HepG2 (cell line): ENCODE measurements at regions not wholly inside any gene's neighbourhood (a gene's known extent, or its start where the extent isn't known, plus 50 kb on each side); places are given as distances from the start of the nearest gene placed in this dataset.

Experiments
- POLR2A ChIP-seq, 2 experiments: IDR thresholded peaks; 2 replicates each; pipeline ENCODE4 v1.6.1; 2011; ENCODE audit warnings: low read depth in 2 of 2, low read length in 2 of 2, mild to moderate bottlenecking in 1 of 2, moderate library complexity in 1 of 2; ENCODE audit not compliant: insufficient read depth in 1 of 2
- TF ChIP-seq, protein P1 (sequence below), 2 experiments: sonication (generic) in 1 of 2; formaldehyde crosslinking in 1 of 2; IDR thresholded peaks; 2 replicates each; pipeline versions ENCODE4 v1.5.1 to v1.6.1; 2011 to 2020; ENCODE audit warnings: borderline replicate concordance in 1 of 2, low read depth in 1 of 2, low read length in 1 of 2, mild to moderate bottlenecking in 1 of 2, missing genetic modification reagents in 1 of 2, moderate library complexity in 1 of 2
- TF ChIP-seq, protein P2 (sequence below): sonication (generic); formaldehyde crosslinking; conservative IDR thresholded peaks from 2 replicates; pipeline ENCODE4 v1.4.0; 2020; ENCODE audit warnings: missing genetic modification reagents
- TF ChIP-seq, protein P3 (sequence below): sonication (generic); formaldehyde crosslinking; conservative IDR thresholded peaks from 2 replicates; pipeline ENCODE4 v1.8.1; 2023; ENCODE audit warnings: missing genetic modification reagents
- TF ChIP-seq, protein P4 (sequence below): sonication (generic); formaldehyde crosslinking; IDR thresholded peaks from 2 replicates; pipeline ENCODE4 v1.8.0; 2022; ENCODE audit warnings: low read depth, missing genetic modification reagents

DNA sequence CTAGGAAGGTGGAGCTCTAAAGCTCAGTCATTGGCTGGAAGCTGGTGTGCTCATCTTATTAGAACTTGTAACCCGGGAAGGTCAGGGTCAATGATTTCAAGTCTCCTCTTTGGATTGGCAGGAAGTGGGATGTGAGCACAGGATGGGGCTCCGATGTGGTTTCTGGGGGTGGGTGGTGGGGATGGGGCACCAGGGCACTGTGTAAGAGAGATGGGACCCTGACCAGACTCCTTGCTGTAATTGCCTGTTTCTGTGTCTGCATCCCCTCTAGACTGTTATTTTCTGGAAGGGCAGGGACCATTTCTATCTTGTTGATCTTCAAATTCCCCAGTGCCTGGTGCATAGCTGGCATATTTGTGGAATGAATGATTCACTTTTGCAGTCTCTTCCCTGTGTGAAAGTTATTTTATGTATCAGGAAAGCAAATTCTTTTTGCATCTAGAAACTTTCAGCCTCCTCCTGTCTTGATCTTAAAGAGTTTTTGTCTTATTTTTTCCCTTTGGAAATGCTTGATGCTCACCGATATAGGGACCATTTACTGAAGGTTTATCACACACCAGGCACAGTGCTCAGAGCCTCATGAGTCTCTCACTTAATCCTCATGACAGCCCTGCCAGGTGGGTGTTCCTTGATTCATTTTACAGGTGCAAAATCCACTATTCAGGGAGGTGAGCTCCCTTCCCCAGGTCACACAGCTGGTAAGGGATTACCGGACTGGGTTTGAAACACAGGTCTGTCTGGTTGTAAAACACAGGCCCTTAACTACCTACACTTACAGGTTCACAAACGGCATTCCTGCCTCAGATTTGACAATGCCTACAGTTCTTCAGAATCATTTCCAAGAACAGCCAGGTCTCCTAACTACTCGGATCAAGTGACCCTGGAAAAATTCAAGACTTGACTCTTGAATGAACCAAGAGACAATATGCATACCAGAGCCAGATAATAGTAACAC, 86.9 kb upstream of the IGF1 start:
- TF ChIP-seq, protein P1, sequence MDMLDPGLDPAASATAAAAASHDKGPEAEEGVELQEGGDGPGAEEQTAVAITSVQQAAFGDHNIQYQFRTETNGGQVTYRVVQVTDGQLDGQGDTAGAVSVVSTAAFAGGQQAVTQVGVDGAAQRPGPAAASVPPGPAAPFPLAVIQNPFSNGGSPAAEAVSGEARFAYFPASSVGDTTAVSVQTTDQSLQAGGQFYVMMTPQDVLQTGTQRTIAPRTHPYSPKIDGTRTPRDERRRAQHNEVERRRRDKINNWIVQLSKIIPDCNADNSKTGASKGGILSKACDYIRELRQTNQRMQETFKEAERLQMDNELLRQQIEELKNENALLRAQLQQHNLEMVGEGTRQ (IDR thresholded peaks at IDR 0.05; ENCODE audit: low read depth, low read length), result no peak
- TF ChIP-seq, protein P1 (CRISPR knock-in tag; IDR thresholded peaks at IDR 0.05; ENCODE audit: borderline replicate concordance), result no peak
- TF ChIP-seq, protein P2, sequence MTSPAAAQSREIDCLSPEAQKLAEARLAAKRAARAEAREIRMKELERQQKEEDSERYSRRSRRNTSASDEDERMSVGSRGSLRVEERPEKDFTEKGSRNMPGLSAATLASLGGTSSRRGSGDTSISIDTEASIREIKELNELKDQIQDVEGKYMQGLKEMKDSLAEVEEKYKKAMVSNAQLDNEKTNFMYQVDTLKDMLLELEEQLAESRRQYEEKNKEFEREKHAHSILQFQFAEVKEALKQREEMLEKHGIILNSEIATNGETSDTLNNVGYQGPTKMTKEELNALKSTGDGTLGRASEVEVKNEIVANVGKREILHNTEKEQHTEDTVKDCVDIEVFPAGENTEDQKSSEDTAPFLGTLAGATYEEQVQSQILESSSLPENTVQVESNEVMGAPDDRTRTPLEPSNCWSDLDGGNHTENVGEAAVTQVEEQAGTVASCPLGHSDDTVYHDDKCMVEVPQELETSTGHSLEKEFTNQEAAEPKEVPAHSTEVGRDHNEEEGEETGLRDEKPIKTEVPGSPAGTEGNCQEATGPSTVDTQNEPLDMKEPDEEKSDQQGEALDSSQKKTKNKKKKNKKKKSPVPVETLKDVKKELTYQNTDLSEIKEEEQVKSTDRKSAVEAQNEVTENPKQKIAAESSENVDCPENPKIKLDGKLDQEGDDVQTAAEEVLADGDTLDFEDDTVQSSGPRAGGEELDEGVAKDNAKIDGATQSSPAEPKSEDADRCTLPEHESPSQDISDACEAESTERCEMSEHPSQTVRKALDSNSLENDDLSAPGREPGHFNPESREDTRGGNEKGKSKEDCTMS, result no peak
- TF ChIP-seq, protein P3, sequence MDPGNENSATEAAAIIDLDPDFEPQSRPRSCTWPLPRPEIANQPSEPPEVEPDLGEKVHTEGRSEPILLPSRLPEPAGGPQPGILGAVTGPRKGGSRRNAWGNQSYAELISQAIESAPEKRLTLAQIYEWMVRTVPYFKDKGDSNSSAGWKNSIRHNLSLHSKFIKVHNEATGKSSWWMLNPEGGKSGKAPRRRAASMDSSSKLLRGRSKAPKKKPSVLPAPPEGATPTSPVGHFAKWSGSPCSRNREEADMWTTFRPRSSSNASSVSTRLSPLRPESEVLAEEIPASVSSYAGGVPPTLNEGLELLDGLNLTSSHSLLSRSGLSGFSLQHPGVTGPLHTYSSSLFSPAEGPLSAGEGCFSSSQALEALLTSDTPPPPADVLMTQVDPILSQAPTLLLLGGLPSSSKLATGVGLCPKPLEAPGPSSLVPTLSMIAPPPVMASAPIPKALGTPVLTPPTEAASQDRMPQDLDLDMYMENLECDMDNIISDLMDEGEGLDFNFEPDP (CRISPR knock-in tag), result no peak
- TF ChIP-seq, protein P4, sequence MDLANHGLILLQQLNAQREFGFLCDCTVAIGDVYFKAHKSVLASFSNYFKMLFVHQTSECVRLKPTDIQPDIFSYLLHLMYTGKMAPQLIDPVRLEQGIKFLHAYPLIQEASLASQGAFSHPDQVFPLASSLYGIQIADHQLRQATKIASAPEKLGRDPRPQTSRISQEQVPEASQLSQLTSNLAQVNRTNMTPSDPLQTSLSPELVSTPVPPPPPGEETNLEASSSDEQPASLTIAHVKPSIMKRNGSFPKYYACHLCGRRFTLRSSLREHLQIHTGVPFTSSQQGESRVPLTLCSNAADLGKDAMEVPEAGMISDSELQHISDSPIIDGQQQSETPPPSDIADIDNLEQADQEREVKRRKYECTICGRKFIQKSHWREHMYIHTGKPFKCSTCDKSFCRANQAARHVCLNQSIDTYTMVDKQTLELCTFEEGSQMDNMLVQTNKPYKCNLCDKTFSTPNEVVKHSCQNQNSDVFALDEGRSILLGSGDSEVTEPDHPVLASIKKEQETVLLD (CRISPR knock-in tag), result no peak
- TF ChIP-seq POLR2A (IDR thresholded peaks at IDR 0.05; ENCODE audit: insufficient read depth in 1 of 2, low read depth in 2 of 2, low read length in 2 of 2), result no peak
